HG03469 (cell line): ENCODE measurements at regions not wholly inside any gene's neighbourhood (a gene's known extent, or its start where the extent isn't known, plus 50 kb on each side); places are given as distances from the start of the nearest gene placed in this dataset.

Experiments
- ATAC-seq: cut with Tn5 transposase; IDR thresholded peaks from one replicate; pipeline ENCODE4 v1.9.1; 2021; ENCODE audit warnings: mild to moderate bottlenecking, moderate library complexity, moderate number of reproducible peaks; ENCODE audit not compliant: unreplicated experiment

DNA sequence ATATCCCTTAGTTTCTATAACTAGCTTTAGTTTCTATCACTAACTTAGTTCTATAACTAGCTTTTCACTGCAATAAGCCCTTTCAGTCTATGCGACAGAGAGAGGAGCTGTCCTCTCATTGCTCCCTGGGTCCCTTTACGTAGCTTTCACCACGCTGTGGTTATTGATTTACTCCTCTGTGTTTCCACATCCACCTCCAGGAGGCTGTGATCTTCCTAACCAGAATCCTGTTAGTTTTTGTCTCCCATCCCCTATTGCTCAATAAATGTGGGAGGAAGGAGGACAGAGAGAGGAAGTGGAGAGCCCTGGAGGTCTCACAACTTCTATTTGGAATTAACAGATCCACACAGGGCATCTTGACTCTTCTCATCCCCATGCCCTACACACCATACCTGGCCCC lies 1036.1 kb downstream of the MCTP2 start:
- no peak for ATAC-seq

DNA sequence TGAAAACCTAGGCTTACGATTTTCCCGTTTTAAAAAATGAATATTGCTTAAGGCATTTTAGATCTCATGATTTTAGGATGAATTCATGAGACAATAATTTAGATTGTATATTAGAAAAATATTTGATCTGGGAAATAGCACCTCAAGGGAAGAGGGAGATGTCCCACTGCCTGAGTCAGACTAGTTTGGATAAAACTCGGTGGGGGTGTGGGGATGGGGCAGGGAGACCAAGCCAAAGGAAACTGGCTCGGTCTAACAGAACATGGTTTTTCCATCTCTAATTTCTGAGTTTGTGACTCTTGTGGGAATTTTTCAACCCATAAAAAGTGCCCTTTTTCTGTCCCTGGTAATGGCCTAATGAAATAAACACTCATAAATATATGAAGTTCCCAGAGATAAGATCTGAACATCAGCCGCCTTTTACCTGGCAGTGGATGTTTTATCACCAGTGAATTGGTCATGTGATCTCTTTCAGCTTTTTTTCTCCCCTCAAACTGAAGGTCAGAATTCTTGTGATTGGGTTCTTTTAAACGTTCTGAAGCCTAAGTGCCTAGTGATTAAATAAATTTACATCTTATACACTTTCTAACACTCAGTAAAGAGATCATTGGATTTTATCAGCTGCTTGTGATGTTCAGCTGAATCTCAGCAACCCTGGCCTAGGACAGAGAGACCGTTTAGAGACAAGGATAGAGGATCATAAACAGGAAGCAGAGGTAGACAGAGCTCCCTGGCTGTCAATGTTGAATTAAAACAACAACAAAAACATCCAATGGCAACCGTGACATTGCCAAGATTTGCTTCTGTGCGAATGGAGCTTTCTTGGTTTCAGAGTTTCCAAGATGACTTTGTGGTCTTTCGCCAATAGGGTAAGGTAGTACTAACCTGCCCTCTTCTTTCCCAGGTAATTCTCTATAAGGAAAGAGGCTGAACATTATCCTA lies 1038.2 kb downstream of the MCTP2 start:
- ATAC-seq: no peak

DNA sequence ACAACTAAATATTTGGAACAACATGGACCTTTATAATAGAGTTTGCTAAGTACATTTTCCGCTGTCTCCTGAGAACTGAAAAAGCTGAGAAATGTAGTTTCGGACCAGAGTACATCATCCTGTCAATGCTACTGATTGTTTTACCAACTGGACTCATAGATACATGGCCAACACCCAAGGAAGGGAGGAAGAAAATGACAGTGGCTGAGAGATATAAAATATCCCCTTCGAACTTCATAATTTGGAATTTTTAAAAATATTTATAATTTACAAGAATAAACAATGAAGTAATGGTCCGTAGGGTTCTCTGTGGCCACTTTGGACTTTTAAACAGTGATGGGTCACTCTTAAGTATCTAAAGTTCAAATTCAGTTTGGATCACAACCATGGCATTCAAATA lies 1042.7 kb downstream of the MCTP2 start:
- no peak for ATAC-seq

DNA sequence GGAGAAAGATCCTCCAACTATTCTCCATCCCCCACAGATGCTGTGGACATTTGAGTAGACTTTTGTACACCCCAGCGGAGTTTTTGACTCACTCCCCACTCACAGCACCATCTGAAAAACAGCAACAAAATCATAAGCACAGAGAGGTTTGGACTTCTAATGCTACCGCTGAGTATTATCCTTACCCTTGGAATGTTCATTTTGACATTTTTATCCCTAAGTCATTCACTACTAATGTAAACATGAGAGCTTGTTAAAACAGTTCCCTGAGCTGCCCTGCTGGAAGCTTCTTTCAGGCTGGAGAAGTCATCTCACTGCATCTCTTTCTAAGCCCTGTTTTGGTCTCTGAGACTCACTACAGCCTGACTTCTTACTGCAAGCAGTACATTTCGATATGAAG lies 1045.9 kb downstream of the MCTP2 start:
- ATAC-seq: no peak

DNA sequence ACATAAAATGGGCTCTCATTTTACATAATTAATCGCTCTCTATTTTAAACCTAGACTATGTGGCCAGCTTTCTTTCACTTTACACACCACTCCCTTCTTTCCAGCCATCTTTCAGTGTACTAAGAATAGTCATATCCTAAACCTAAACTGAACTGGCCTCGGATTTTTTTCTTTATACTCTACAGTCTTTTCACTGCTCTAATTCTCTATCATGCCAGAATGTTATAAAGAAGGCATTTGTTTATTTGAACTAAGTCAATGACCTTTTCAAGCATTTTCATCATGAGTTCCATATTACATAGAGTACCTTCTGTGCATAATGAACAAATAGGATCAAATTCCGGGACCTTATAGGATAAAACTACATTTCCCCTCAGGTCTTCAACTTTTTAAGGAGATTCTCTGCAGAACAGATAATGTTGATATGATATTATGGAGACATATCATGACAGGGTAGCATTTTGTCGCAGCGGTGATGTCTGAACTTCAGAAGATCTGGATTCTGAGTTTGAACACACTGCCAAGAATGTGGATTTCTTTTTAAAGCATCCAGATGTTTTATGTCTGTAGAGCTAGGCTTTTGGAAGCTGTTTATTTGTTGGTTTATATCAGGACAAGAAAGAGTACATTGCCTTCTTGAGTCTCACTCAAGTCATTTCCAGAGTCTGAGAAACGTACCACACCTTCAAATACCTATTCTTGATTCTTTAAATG lies 1047.3 kb downstream of the MCTP2 start:
- ATAC-seq: no peak

DNA sequence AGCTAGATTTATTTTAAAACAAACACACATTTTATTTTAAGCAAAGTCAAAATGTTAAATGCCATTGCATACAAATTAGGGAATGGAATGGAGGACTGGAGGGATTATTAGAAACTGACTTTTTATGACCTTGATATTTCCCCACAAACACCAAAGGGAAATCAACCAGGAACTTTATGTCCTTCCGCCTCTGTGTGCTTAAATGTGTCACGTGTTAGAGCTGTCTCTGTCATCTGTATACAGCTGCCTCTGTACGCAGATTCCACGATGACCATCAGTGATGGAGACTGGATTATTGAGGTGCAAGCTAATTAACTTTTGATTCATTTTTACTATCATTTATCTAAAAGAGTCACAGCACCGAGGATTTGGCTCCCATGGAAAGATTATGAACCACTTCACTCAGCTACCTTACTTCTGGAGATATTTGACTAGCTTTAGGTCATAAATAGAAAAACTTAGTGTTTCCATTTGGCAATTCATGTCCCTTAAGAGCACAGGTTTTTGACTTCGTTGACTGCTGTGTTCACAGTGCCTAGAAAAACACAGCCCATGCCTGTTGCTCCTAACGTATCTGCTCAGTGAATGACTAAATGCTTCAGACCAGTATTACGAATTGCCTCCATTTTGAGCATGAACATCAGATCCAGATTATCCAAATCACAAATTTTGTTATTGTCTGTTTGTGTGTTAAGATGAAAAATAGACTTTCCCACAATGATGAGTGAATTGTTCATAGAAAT lies 1048.1 kb downstream of the MCTP2 start:
- no peak for ATAC-seq

DNA sequence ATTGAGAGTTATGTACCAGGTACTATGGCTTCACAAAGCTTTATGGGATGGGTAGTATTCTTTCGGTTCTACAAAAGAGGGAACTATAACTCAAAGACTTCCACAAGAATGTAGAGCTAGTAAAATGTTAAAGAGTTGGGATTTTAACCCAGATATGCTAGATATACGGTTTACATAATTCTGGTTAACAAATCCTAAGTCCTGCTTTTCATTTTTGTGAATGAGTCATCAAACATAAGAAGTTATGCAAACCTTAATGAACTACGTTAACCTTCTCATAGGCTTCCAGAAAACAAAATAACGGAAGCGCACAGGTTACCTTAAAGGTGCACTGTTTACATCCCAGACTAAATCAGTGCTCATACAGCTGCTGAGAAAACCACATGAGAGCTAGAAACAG lies 1049.3 kb downstream of the MCTP2 start:
- no peak for ATAC-seq

DNA sequence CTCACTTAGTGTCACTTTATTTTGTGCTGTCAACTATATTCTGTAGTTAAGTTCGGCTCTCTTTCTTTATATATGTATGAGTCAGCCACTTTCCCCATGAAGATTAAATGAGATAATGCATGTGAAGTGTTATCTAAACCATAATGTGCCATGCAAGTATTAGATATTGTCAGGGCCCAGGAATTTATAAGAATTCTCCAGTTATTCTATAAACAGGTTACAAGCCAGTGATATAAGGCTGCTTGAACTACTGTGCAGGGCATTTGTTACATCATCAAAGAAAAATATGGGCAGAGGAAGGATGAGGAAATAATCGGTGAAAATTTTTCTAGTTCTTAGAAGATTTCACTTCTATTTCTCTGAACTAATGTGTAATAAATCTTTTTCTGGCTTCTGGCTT lies 1049.0 kb upstream of the NR2F2 start:
- no peak for ATAC-seq

DNA sequence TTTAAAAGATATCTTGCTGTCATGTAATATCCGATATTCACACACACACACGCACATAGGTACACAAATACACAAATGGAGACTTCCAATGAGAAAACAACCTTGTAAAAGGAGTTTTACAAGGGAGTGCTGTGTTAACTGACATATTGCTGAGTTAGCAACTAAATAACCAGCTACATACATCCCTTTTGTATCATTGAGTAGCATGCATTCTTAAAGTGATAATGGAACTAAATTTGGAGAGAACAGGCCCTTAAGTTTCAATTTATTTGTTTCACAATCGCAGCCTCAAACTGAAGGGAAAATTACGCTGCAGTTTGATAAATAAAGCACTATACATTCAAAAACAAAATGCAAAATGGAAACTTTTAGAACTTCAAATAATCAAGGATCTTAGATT lies 1046.0 kb upstream of the NR2F2 start:
- no peak for ATAC-seq

DNA sequence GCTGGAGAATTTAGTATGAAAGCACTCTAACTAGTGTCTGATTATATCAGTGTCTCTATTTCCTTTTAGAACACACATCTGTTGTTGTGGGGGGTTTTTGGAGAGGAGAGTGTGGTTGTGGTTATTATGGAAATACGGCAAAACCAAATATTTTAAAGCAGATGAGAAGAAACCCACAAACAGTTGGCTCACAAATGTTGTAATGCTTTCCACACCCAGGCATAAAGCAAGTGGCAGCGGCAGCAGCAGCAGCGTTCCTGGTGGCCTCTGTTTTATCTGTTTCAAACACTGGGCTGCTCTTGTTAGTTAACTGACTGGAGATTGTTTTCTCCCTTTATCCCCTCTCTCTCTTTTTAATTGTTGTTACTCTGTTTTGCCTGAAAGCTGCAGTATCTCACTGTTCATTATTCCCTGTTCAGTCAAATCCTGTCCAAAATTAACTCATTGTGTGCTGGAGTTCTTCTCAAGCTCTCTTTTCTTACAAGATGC lies 1045.5 kb upstream of the NR2F2 start:
- no peak for ATAC-seq

DNA sequence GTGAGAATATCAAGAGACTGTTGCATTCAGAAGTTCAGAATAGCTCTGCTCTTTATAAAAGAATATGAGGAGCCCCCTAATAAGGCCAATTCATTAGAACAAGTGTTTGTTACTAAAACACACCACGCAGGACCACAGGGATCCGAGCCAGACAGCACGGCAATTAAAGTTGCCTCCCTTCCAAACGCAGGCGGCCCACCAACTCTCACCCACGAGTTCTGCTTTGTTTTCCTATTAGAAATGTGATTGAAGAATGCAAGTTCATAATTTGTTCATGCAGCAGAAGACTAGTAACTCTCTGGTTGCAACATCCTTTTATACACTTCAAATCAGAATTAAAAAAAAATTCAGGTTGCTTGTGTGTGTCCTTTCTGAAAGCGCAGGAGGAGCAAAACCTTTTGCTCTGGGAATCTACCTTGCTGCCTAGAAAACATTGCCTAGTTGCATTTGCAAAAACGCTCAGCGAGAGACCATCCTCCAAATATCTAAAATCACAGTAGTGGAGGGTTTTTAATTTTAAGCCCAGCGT lies 1044.1 kb upstream of the NR2F2 start:
- ATAC-seq: no peak

DNA sequence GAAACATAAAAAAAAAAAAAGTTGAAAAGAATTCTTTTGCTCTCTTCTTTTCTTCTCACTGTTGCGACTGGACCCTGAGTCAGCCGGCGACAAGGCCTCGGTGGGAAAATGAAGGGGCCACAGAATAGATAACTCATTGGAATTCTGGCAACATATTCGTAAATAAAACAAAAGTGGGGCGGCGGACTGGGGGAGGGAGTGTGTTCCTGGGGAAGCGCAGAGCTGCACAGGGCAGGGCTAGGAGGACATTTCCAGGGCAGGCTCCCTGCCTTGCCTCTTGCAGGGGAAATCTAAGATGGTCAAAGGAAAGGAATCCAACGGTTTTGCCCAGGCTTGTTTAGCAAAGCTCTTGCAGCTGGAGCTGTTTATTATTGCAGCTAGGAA lies 1042.8 kb upstream of the NR2F2 start:
- ATAC-seq: no peak

DNA sequence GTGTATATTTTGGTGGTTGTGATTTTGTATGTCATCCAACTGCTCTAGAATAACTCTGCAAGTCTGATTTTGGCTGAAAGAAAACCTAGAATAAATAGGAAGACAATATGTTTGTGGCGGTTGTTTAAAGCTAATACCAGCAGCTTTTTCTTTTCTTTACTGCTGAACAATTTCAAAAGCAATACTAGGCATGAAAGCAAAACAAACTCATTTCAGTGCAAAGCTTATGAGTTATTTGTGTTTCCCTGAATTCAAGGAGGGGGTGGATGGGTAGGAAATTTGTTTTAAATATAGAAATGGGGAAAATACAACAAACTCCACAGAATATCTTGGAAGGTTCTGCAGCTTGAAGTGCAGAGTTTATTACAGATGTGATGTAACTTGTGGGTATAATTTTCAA lies 1041.9 kb upstream of the NR2F2 start:
- ATAC-seq: no peak

DNA sequence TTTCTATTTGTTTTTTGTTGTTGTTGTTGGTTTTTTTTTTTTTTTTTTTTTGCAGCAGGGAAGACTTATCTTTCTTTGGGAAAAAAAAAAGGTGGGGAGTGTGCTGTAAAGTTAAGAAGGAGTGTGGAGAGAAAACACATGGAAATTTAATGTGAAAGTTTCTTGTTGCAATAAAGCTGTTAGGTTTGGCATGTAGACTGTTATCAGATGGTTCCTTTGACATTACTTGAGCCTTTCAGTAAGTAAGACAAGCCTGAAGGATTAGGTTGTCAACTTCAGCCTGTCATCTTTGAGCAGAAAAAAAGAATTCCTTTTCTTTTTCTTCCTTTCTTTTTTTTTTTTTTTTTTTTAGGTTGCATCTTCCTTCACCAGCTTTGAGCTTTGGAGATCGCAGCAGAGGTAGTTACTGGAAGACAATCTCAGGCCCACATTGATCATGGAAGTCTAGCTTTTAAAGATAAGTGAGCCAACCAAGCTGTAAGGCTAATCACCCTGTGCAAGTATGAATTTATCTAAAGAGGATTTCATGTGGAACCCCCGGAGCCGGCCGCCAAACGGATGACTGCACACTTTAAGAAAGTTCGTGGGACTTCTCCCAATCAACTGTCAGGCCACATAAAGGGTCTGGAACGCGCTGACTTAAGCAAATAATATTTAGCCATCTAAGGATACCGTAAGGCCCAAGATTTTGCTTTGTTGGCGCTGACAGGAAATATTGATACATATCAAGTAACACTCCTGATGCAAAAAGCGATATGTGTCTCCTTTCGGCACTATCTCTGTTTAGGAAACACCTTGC lies 1040.1 kb upstream of the NR2F2 start:
- ATAC-seq: no peak

DNA sequence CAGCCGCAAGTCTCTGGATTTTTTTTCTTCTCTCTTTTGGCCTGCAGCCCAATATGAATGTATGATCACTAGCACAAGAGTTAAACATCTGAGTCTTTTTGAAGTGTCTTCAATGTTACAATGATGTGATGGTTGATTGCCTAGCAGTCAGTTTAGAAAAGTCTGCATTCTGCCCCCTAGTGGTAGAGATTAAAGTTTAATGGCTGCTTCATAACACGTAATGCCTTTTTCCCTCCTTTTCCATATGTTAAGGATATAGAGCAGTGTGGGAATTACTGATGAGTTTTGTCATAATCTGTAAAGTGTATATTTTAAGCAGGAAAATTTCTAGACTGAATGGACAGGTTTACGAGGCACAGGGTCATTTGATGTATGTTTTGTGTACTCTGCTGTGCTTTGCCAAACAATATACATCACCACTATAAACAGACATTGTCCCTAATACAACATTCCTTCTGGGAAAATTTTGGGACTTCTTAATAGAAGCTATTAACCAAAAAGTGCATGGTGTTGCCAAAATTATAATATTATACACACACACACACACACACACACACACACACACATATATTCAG lies 1038.5 kb upstream of the NR2F2 start:
- ATAC-seq: no peak

DNA sequence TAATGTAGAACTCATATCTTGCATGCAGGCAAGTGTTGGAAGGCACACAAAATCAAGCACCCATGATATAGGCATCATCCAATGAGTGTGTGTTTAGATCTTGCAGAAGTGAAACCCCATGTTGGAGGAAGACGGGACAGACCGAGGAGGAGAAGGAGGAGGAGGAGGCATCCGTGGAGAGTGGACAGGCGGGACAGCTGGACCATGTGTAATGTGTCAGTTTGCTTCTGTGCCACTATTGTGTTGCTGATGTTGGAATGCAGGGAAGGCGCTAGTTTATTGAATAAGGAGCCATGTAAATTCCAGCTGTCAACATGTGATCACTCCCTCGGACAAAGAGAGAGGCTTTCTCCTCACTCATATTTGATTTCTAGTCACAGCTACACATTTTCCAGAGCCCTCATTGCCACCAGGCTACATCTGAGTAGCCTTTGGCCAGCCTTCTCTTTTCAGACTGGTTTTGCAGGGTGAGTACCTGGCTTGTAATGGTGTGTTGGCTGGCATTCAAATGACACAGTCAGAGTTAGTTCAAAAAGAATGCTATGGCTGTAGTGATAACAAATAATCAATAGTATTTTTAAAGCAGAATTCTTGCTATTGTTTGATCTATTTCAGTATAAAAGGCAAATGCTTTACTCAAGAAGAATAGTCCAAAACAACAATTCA lies 1037.6 kb upstream of the NR2F2 start:
- ATAC-seq: no peak

DNA sequence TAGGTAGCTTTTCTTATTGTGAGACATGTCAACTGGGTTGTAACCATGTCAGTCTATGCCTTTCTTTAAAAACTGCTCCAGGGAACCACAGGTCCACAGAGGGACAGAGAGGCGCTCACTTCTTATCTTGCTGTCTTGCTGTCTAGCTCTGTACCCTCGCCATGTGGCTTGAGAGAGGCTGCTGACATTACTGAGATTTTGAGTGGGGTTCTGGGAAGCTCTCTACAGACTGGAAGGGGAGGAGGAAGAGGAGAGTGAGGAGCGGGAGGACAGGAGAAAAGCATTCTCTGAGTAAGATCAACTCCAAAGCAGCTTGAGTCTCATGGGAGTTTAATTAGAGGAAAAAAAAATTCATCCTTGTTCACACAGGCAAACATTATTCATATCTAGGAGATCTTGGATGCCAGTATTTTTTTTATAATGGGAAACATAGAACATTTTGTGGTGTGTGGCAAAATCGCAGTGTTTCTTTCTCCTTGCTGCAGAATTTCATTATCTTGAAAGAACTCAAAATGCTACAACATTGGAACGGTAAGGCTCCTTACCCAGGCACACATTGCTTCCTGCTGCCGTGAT lies 1037.0 kb upstream of the NR2F2 start:
- ATAC-seq: no peak

DNA sequence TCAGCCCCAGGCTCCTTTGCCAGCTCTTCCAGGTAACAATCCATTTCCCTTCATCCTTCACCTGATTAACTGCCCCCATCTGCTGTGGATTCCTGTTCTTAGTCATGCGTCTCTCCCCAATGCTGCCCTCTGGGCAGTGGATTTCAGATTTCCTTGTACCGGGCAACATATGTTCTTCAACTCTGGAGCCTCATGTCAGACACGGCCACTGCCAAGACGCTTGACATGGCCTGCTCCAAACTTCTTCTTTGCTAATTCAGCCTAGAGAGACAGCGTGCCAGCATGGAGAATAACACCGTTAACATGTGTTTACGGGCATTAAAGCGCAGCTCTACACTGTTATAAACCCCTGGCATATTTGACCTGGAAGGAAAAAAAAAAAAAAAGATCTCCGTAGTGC lies 1035.1 kb upstream of the NR2F2 start:
- no peak for ATAC-seq
